ENCODE measurements at regions not wholly inside any gene's neighbourhood (a gene's known extent, or its start where the extent isn't known, plus 50 kb on each side); places are given as distances from the start of the nearest gene placed in this dataset.

DNA sequence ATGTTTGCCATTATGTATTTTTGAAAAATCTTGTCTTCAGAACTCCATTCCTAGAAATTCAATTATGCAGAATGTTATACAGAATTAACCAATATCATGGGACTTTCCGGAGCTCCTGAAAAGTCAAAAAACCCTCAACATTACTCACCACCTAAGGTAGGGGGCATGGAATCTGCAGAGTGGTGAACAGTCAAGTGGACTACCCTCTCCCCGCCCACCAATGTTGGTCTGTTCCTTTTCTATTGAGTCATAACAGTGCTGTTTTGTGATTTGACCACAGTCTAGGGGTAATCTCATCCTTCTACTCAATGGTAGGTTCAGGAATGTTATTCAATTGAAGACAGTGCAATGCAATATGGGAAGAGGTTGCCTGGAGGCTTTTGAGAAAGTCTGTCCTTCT lies 130.5 kb upstream of the HABP2 start:
- H3K4me3 ChIP-seq (ENCODE audit: low read depth, low read length, poor library complexity, severe bottlenecking) = no peak overlapping the region
- intact Hi-C loops (cut with micrococcal nuclease; ENCODE audit: unreplicated experiment) = no loop called here
- peaks cover 11% of the 10 kb centered on the region for H3K9me3 ChIP-seq (ENCODE audit: low read depth, low read length, poor library complexity, severe bottlenecking)
- no peak for DNase-seq (ENCODE audit: low spot score)
- CTCF ChIA-PET = no interaction called here
- no peaks in the 10 kb centered on the region for H3K4me1 ChIP-seq (ENCODE audit: insufficient read depth, low read length, poor library complexity, severe bottlenecking)
- BruUV-seq (replicated peaks) = no TSS peak
- no peak overlapping the region for H3K27ac ChIP-seq (ENCODE audit: low read depth, low read length, poor library complexity, severe bottlenecking)
- TF ChIP-seq EZH2 (IDR thresholded peaks at IDR 0.05; ENCODE audit: borderline replicate concordance, low read depth, low read length, poor library complexity, severe bottlenecking) = no peak
- TF ChIP-seq, protein P1, sequence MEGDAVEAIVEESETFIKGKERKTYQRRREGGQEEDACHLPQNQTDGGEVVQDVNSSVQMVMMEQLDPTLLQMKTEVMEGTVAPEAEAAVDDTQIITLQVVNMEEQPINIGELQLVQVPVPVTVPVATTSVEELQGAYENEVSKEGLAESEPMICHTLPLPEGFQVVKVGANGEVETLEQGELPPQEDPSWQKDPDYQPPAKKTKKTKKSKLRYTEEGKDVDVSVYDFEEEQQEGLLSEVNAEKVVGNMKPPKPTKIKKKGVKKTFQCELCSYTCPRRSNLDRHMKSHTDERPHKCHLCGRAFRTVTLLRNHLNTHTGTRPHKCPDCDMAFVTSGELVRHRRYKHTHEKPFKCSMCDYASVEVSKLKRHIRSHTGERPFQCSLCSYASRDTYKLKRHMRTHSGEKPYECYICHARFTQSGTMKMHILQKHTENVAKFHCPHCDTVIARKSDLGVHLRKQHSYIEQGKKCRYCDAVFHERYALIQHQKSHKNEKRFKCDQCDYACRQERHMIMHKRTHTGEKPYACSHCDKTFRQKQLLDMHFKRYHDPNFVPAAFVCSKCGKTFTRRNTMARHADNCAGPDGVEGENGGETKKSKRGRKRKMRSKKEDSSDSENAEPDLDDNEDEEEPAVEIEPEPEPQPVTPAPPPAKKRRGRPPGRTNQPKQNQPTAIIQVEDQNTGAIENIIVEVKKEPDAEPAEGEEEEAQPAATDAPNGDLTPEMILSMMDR (conservative IDR thresholded peaks at IDR 0.05; ENCODE audit: low read depth, low read length) = no peak
- no peaks in the 10 kb centered on the region for H3K36me3 ChIP-seq (ENCODE audit: insufficient read depth, low read length, poor library complexity, severe bottlenecking)
- peaks cover 9% of the 10 kb centered on the region for H3K27me3 ChIP-seq (replicated peaks; ENCODE audit: insufficient read depth, low read depth, low read length, poor library complexity)
- POLR2A ChIA-PET (ENCODE audit: low non-redundant PET) = no interaction called here

DNA sequence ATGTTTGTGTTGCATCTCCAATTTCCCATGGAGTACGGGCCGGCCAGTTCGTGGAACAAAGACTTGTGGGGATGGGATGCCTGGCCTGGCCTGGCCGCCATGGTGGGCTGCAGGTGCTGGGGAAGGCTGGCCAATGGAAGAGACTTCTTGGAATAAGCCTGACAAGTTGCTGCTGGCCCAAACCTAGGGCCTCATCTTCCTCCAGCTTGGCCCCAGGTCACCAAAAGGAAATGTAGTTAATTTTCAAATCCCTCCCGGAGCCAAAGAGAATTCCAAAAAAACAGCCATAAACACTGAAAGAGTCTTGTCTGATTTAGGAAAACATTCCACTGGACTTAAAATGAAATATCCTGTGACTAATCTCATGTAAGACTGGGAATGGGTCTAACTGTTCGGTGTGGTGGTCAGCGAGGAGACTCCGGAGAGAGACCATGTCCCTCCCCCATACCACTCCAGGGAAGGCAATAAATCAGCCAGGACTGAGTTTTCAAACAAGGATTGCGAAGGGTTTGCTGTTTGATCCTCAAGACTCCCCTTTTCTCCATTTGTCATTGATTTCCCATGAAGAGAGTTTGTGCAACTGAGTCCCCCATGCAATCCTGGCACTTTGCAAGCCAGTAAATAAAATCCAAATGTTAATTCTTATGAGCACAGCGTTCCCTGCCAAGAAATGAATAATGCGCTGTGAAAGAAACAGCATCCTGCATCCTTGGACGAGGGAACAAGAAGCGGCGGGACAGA lies 128.7 kb upstream of the HABP2 start:
- BruUV-seq (replicated peaks) = no TSS peak
- H3K9me3 ChIP-seq (ENCODE audit: low read depth, low read length, poor library complexity, severe bottlenecking) = peaks cover 11% of the 10 kb centered on the region
- ChIA-PET POLR2A (ENCODE audit: low non-redundant PET) (interaction anchor here (0.6 to 0.7 kb wide), 2 partner anchors 20 to 115 kb away, joined by 3 to 4 read pairs; no protein-coding TSS in a partner anchor), CTCF (no interaction called here)
- intact Hi-C loops (cut with micrococcal nuclease; ENCODE audit: unreplicated experiment) = no loop called here
- no peak for DNase-seq (ENCODE audit: low spot score)
- TF ChIP-seq, protein P1 (conservative IDR thresholded peaks at IDR 0.05; ENCODE audit: low read depth, low read length) = no peak
- no peak for TF ChIP-seq EZH2 (IDR thresholded peaks at IDR 0.05; ENCODE audit: borderline replicate concordance, low read depth, low read length, poor library complexity, severe bottlenecking)
- no peaks in the 10 kb centered on the region for H3K4me1 ChIP-seq (ENCODE audit: insufficient read depth, low read length, poor library complexity, severe bottlenecking)
- no peaks in the 10 kb centered on the region for H3K36me3 ChIP-seq (ENCODE audit: insufficient read depth, low read length, poor library complexity, severe bottlenecking)
- no peak overlapping the region for H3K27ac ChIP-seq (ENCODE audit: low read depth, low read length, poor library complexity, severe bottlenecking)
- peaks cover 9% of the 10 kb centered on the region for H3K27me3 ChIP-seq (replicated peaks; ENCODE audit: insufficient read depth, low read depth, low read length, poor library complexity)
- no peak overlapping the region for H3K4me3 ChIP-seq (ENCODE audit: low read depth, low read length, poor library complexity, severe bottlenecking)

DNA sequence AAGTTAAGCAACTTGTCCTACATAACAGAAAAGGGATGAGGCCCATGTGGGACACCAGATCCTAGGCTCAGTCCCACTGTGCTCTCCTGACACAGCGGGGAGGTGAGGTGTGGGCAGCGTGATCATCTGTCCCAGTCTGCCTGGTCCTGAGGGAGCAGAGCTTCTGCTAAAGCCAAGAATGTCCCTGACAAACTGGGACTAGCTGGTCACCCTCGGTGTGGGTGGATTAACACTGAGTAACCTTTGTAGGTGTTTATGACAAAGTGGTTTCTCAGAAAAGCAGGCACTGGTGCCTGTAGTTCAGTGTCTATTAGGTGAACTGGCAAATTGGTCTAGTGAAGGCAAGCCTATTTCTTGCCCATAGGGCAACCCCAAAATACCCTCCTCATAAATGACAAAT lies 127.8 kb upstream of the HABP2 start:
- CTCF ChIA-PET = no interaction called here

More for the DNA sequence above, 127.8 kb upstream of the HABP2 start:
- Histone ChIP-seq H3K4me1 (ENCODE audit: insufficient read depth, low read length, poor library complexity, severe bottlenecking) (no peaks in the 10 kb centered on the region), H3K9me3 (ENCODE audit: low read depth, low read length, poor library complexity, severe bottlenecking) (peaks cover 5% of the 10 kb centered on the region), H3K27me3 (replicated peaks; ENCODE audit: insufficient read depth, low read depth, low read length, poor library complexity) (peaks cover 14% of the 10 kb centered on the region), H3K4me3 (ENCODE audit: low read depth, low read length, poor library complexity, severe bottlenecking) (no peak overlapping the region), H3K36me3 (ENCODE audit: insufficient read depth, low read length, poor library complexity, severe bottlenecking) (no peaks in the 10 kb centered on the region), H3K27ac (ENCODE audit: low read depth, low read length, poor library complexity, severe bottlenecking) (no peak overlapping the region)
- BruUV-seq (replicated peaks) = no TSS peak
- intact Hi-C loops (cut with micrococcal nuclease; ENCODE audit: unreplicated experiment) = no loop called here
- TF ChIP-seq EZH2 (IDR thresholded peaks at IDR 0.05; ENCODE audit: borderline replicate concordance, low read depth, low read length, poor library complexity, severe bottlenecking) = no peak
- TF ChIP-seq, protein P1 (conservative IDR thresholded peaks at IDR 0.05; ENCODE audit: low read depth, low read length) = no peak
- no peak for DNase-seq (ENCODE audit: low spot score)
- POLR2A ChIA-PET (ENCODE audit: low non-redundant PET) = interaction anchor here (0.6 to 0.7 kb wide), 2 partner anchors 19 to 114 kb away, joined by 3 to 4 read pairs; no protein-coding TSS in a partner anchor
